ENCODE measurements at regions not wholly inside any gene's neighbourhood (a gene's known extent, or its start where the extent isn't known, plus 50 kb on each side); places are given as distances from the start of the nearest gene placed in this dataset.

- TF ChIP-seq POLR2A (IDR thresholded peaks at IDR 0.05; ENCODE audit: control extremely low read depth in 1 of 2, low read depth in 2 of 2, low read length in 2 of 2) (no peak), MAX (IDR thresholded peaks at IDR 0.05) (no peak), YY1 (IDR thresholded peaks at IDR 0.05; ENCODE audit: low read depth, low read length) (no peak), CTCF (IDR thresholded peaks at IDR 0.05; ENCODE audit: control extremely low read depth in 1 of 3, insufficient read depth in 1 of 3, low read depth in 1 of 3, low read length in 3 of 3) (no peak), PHF8 (conservative IDR thresholded peaks at IDR 0.05; ENCODE audit: low read depth, low read length) (no peak), RNF2 (IDR thresholded peaks at IDR 0.05; ENCODE audit: borderline replicate concordance, low read depth, low read length, missing control alignments, poor library complexity, severe bottlenecking) (no peak), TCF12 (IDR thresholded peaks at IDR 0.05; ENCODE audit: low read depth, low read length) (no peak)
Measured at GRCh38 chr20:52798124-52798523, 174.0 kb upstream of the TSHZ2 start.

All from H1 (cell line).